Testis (tissue), 2 donors: ENCODE measurements at regions not wholly inside any gene's neighbourhood (a gene's known extent, or its start where the extent isn't known, plus 50 kb on each side); places are given as distances from the start of the nearest gene placed in this dataset.
"Not testable (repeated sequence)": the region's sequence is repeated elsewhere in the genome, so short reads cannot be mapped to it uniquely, and the experiment has no call there.

ENCODE experiments used
- DNase-seq: peaks from one replicate; pipeline ENCODE4 v3.0.0-alpha.2; 2019
- H3K27ac ChIP-seq, 2 donors: fragments of 200-600 bp; sonication (generic); one replicate each; pipeline ENCODE4 v1.5.1; 2019
- H3K27me3 ChIP-seq: fragments of 200-600 bp; sonication (generic); one replicate; pipeline ENCODE4 v1.5.1; 2019
- H3K36me3 ChIP-seq: fragments of 200-600 bp; sonication (generic); one replicate; pipeline ENCODE4 v1.5.1; 2017; ENCODE audit warnings: low read depth; ENCODE audit errors: missing control alignments
- H3K4me1 ChIP-seq: fragments of 200-600 bp; sonication (generic); one replicate; pipeline ENCODE4 v1.5.1; 2019
- H3K4me3 ChIP-seq, 2 donors: fragments of 200-600 bp; sonication (generic); one replicate each; pipeline ENCODE4 v1.5.1; 2017 to 2019
- H3K9me3 ChIP-seq: fragments of 200-600 bp; sonication (generic); one replicate; pipeline ENCODE4 v1.5.1; 2017
- CTCF ChIP-seq, 3 experiments: fragments of 450-650 bp in 2 of 3; fragments of 200-600 bp in 1 of 3; sonication (generic) in 1 of 3; IDR thresholded peaks; one replicate each; pipeline ENCODE4 v1.5.1; 2016 to 2019; ENCODE audit warnings: antibody characterized with exemption in 3 of 3, mild to moderate bottlenecking in 2 of 3, moderate library complexity in 1 of 3
- POLR2A ChIP-seq: fragments of 450-650 bp; IDR thresholded peaks from one replicate; pipeline ENCODE4 v1.6.1; 2017; ENCODE audit warnings: antibody characterized with exemption, mild to moderate bottlenecking, moderate library complexity
- WGBS, 2 donors: methylation state at CpG; one replicate each; pipeline ENCODE4 v1.1.5; 2018; 5-methylcytosine and 5-hydroxymethylcytosine counted together
- intact Hi-C: fragments of 100-400 bp; cut with DNase I; formaldehyde crosslinking; loops from one replicate; pipeline ENCODE4 v1.15.1; 2023; ENCODE audit warnings: low total_unique reads

GRCh38 chr7:24152877-24153472, 131.0 kb upstream of the NPY start:
- no peaks in the 10 kb centered on the region for H3K4me1 ChIP-seq
- 79 to 81% methylated on average over 6 of the region's 6 CpGs for WGBS, 2 donors
- no peak overlapping the region for H3K4me3 ChIP-seq
- no peak overlapping the region for H3K27ac ChIP-seq
- intact Hi-C loops = no loop called here
- H3K9me3 ChIP-seq = no peaks in the 10 kb centered on the region
- H3K27me3 ChIP-seq = no peaks in the 10 kb centered on the region
- H3K36me3 ChIP-seq = no peaks in the 10 kb centered on the region
- TF ChIP-seq POLR2A (no peak), CTCF (IDR thresholded peaks at IDR 0.05) (no peak)
- no peak for DNase-seq

- intact Hi-C loops = no loop called here
- TF ChIP-seq POLR2A (no peak), CTCF (IDR thresholded peaks at IDR 0.05) (no peak)
- WGBS, 2 donors = 93 to 98% methylated on average over 3 of the region's 3 CpGs
- Histone ChIP-seq H3K4me3 (no peak overlapping the region), H3K4me1 (no peaks in the 10 kb centered on the region), H3K27me3 (no peaks in the 10 kb centered on the region), H3K36me3 (no peaks in the 10 kb centered on the region), H3K27ac (no peak overlapping the region), H3K9me3 (no peaks in the 10 kb centered on the region)
- no peak for DNase-seq
These were observed 126.3 kb upstream of the NPY start for GRCh38 chr7:24157666-24158065.

GRCh38 chr7:24158975-24159374, 125.0 kb upstream of the NPY start:
- DNase-seq = no peak
- H3K27me3 ChIP-seq = no peaks in the 10 kb centered on the region
- no peaks in the 10 kb centered on the region for H3K9me3 ChIP-seq
- no peaks in the 10 kb centered on the region for H3K4me1 ChIP-seq
- no peaks in the 10 kb centered on the region for H3K36me3 ChIP-seq
- no peak overlapping the region for H3K4me3 ChIP-seq
- WGBS, 2 donors = 93 to 95% methylated on average over 6 of the region's 6 CpGs
- intact Hi-C loops = no loop called here
- no peak for TF ChIP-seq CTCF (IDR thresholded peaks at IDR 0.05)
- TF ChIP-seq POLR2A = no peak
- H3K27ac ChIP-seq = no peak overlapping the region

GRCh38 chr7:24164401-24164800, 119.6 kb upstream of the NPY start:
- no peaks in the 10 kb centered on the region for H3K36me3 ChIP-seq
- TF ChIP-seq CTCF (IDR thresholded peaks at IDR 0.05) (no peak), POLR2A (no peak)
- intact Hi-C loops = no loop called here
- H3K4me3 ChIP-seq = no peak overlapping the region
- WGBS, 2 donors = 84 to 87% methylated on average over 4 of the region's 4 CpGs
- H3K27me3 ChIP-seq = no peaks in the 10 kb centered on the region
- no peaks in the 10 kb centered on the region for H3K4me1 ChIP-seq
- H3K27ac ChIP-seq = no peak overlapping the region
- no peak for DNase-seq
- H3K9me3 ChIP-seq = no peaks in the 10 kb centered on the region

- WGBS, 2 donors = 76 to 90% methylated on average over 5 of the region's 5 CpGs
These were observed 114.8 kb upstream of the NPY start for GRCh38 chr7:24169077-24169624.

GRCh38 chr7:24171951-24172350, 112.0 kb upstream of the NPY start:
- 90 to 93% methylated on average over 9 of the region's 9 CpGs for WGBS, 2 donors
- H3K9me3 ChIP-seq, H3K4me3 ChIP-seq, intact Hi-C loops, H3K4me1 ChIP-seq, H3K27ac ChIP-seq, H3K36me3 ChIP-seq, H3K27me3 ChIP-seq, DNase-seq: not testable (repeated sequence)

More at GRCh38 chr7:24169077-24169624, 114.8 kb upstream of the NPY start:
- Histone ChIP-seq H3K4me3 (no peak overlapping the region), H3K9me3 (no peaks in the 10 kb centered on the region), H3K27me3 (no peaks in the 10 kb centered on the region), H3K36me3 (no peaks in the 10 kb centered on the region), H3K4me1 (no peaks in the 10 kb centered on the region), H3K27ac (no peak overlapping the region)
- TF ChIP-seq CTCF (IDR thresholded peaks at IDR 0.05) = no peak
- no peak for TF ChIP-seq POLR2A
- no peak for DNase-seq
- intact Hi-C loops = no loop called here
